HG03520 (cell line): ENCODE measurements at regions not wholly inside any gene's neighbourhood (a gene's known extent, or its start where the extent isn't known, plus 50 kb on each side); places are given as distances from the start of the nearest gene placed in this dataset.

Experiments
- ATAC-seq: cut with Tn5 transposase; IDR thresholded peaks from one replicate; pipeline ENCODE4 v1.9.1; 2021; ENCODE audit warnings: mild to moderate bottlenecking, moderate library complexity; ENCODE audit not compliant: unreplicated experiment

GRCh38 chr17:12287953-12288352, 267.3 kb downstream of the MAP2K4 start:
- no peak for ATAC-seq

GRCh38 chr17:12290207-12290606, 269.5 kb downstream of the MAP2K4 start:
- no peak for ATAC-seq

- no peak for ATAC-seq
These were observed 275.5 kb downstream of the MAP2K4 start for GRCh38 chr17:12296209-12296625.

DNA sequence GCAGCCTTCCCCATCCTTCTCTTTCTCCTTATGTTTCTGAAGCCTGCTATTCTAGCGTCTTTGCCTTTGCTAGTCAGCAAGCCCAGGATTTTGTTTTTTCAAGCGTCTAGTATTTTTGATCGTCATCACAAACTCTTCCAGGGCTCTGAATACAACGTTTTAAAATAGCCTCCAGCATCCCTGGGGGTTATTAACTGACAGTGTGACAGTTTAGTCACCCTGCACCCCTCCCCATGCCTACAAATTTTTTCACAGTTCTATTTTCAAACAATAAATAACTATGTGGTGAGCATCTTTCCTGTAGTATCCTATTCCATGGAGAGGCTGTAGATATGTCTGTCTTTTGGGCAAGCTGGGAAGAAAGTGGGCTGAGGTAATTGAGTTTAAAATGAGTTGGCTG, 280.9 kb downstream of the MAP2K4 start:
- no peak for ATAC-seq

DNA sequence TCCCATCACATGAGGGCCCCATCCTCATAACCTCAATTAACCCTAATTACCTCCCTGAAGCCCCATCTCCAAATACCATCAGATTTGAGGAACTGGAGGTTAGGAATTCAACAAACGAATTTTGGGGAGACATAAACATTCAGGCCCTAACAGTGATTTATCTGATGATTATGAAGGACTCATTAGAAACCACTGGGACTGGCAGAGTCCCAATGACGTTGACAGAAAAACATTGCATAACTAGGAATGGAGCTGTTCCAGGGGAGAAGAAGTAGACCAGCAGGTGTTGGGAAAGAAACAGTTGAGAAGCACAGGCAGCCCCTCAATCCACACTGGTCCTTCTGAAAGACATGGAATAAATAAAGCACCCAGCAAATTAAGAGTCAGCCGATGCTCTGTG, 282.0 kb downstream of the MAP2K4 start:
- no peak for ATAC-seq

DNA sequence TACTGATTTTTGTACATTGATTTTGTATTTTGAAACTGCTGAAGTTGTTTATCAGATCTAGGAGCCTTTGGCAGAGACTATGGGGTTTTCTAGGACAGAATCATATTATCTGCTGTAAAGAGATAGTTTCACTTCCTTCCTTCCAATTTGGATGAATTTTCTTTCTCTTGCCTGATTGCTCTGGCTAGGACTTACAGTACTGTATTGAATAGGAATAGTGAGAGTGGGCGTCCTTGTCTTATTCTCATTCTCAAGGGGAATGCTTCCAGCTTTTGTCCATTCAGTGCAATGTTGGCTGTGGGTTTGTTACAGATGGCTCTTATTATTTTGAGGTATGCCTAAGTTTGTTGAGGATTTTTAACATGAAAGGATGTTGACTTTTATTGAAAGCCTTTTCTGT, 290.1 kb downstream of the MAP2K4 start:
- no peak for ATAC-seq

GRCh38 chr17:12312692-12313091, 292.0 kb downstream of the MAP2K4 start:
- ATAC-seq: no peak

DNA sequence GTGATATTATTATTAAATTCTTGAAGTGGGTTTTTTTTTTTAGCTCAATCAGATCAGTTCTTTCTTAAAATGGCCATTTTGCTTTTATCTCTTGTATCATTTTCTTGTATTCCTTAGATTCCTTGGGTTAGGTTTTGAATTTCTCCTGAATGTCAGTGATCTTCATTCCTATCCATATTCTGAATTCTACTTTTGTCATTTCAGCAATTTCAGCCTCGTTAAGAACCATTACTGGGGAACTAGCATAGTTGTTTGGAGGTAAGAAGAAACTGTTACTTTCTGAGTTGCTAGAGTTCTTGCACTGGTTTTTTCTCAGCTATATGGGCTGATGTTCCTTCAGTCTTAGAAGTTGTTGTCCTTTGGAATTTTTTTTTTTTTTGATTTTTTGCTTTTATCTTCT, 293.1 kb downstream of the MAP2K4 start:
- no peak for ATAC-seq

GRCh38 chr17:12316021-12316420, 295.3 kb downstream of the MAP2K4 start:
- ATAC-seq: no peak

- no peak for ATAC-seq
These were observed 298.0 kb downstream of the MAP2K4 start for GRCh38 chr17:12318571-12319266.

DNA sequence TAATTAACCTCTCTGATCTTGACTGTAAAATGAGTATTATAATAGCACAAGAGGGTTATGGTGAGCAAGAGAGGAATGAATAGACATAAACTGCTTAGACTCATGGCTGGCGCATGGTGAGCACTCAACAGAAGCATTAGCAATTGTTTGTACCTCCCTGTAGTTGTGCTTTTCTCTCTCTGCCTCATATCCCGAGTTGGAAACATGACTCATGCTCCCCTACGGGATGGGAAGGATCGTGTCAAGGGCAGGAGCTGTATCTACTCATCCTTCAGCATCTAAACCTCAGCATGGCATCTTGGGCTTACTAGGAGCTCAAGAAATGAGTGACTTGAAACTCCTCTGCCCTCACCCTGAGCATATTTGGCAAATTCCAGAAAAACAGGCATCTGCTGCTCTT, 299.6 kb downstream of the MAP2K4 start:
- no peak for ATAC-seq

GRCh38 chr17:12328204-12328603, 307.5 kb downstream of the MAP2K4 start:
- no peak for ATAC-seq

DNA sequence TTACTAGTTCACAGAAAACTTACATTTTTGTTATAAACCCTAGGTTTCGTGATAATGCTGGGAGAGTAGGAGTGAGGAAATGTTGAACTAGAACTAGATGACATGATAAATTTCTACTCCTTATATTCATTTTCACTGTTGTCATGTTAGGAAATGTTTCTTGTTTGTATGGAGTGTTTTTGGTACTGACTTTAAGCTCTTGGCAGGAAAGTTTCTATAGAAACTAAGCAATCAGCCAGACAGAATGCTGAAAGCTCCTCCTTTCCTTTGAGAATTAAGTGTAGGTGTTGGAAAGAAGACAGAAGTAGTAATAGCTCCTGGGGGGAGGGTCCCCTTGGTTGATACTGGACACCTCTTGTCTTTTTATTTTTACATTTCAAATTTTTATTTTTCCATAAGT, 309.8 kb downstream of the MAP2K4 start:
- ATAC-seq: no peak

DNA sequence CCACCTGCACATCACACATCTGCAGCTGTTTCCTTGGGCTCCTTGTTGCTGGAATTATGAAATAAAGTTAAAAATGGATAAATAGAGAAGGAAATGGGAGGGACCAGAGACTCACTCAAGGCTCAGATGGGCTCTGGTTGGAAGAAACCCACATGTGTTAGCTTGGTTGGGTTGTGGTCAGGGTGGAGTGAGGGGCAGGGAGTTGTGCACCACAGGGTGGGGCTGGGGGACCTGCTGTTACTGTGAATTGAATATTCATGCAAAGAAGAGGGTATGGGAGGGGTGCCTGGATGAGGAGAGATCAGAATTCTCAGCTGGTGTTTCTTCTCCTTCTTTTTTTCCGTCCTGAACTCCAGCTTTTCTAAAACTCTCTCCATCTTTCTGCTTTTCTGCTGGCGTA, 320.7 kb downstream of the MAP2K4 start:
- no peak for ATAC-seq

- ATAC-seq: no peak
These were observed 321.5 kb downstream of the MAP2K4 start for GRCh38 chr17:12342161-12342560.

DNA sequence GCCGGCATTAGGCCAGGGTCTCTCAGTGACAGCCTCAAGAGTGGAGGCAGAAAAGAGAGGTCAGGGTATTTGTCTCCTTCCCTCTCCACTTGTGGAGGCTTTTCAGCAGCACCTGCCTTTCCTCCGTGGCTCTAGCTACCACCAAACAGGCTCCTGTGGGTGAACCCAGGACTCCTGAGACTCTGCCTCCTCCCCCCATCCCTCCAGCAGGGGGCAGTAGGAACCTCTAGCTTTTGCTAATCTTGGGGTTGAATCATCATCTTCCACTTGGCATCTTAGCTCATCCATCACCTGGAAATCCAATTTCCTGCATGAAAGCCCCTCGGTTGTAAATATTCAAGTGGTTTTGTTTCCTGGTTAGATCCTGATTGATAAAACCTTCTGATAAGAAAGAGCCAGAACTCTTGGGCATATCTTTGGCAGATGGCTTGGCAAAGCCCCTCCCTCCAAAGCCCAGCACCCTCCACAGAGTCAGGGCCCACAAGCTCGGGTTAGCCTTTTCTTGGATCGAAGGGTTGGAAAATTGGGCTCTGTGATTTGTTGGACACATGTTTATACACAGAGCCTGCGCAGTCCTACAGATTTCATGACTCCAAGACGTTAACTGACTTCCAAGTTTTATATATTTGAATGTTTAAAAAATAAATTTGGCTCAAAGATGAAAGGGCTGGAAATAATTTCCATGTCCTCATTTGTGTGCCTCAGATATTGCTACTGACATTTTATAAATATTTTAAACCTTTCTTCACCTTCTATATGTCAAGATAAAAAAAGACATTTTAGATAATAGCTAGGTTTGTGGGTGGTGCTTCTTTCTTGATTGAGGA, 322.1 kb downstream of the MAP2K4 start:
- no peak for ATAC-seq

- ATAC-seq: no peak
These were observed 317.2 kb upstream of the MYOCD start for GRCh38 chr17:12348476-12348875.

GRCh38 chr17:12349297-12349696, 316.4 kb upstream of the MYOCD start:
- ATAC-seq: no peak

GRCh38 chr17:12352127-12352526, 313.6 kb upstream of the MYOCD start:
- no peak for ATAC-seq

- no peak for ATAC-seq
These were observed 308.1 kb upstream of the MYOCD start for GRCh38 chr17:12357600-12357999.

- no peak for ATAC-seq
These were observed 307.2 kb upstream of the MYOCD start for GRCh38 chr17:12358477-12358876.

DNA sequence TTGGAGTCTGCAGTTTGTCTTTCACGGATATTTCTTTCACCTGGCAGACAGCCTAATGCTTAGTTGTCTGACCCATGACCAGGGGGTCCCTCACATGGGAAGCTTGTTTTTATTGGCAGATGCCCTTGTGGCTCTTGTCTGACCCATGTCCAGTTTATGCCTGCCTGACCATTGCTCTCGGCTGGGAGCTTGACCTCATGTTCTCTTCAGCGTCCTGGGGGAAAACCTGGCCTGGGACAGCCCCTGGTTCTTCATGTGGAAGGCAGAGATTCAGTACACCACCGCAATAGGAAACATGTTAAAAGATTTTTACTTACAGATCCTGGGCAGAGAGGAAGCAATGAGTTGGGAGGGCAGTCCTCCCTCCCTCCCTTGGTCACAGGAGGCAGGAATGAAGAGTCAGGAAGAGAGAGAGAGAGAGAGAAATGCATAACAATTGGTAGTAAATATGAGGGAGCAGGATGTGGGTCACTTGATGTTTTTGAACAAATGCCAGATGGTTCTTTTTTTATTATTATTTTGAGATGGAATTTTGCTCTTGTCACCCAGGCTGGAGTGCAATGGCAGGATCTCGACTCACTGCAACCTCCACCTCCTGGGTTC, 302.7 kb upstream of the MYOCD start:
- no peak for ATAC-seq
